SJCRH30 (cell line): ENCODE measurements at regions not wholly inside any gene's neighbourhood (a gene's known extent, or its start where the extent isn't known, plus 50 kb on each side); places are given as distances from the start of the nearest gene placed in this dataset.

ENCODE experiments used
- DNase-seq, 2 experiments: peaks; one replicate each; pipeline ENCODE4 v3.0.0-alpha.2; 2015 to 2020
- H3K27ac ChIP-seq: fragments of 250-450 bp; sonication (Bioruptor Pico); 2 replicates; pipeline ENCODE4 v1.5.1; 2020; ENCODE audit warnings: mild to moderate bottlenecking, moderate library complexity
- H3K27me3 ChIP-seq: fragments of 250-450 bp; sonication (Bioruptor Pico); 2 replicates; pipeline ENCODE4 v1.5.1; 2020; ENCODE audit warnings: mild to moderate bottlenecking, moderate library complexity
- H3K36me3 ChIP-seq: fragments of 250-450 bp; sonication (Bioruptor Pico); 2 replicates; pipeline ENCODE4 v1.5.1; 2020; ENCODE audit warnings: mild to moderate bottlenecking, moderate library complexity
- H3K4me1 ChIP-seq: fragments of 250-450 bp; sonication (Bioruptor Pico); 2 replicates; pipeline ENCODE4 v1.5.1; 2020; ENCODE audit warnings: mild to moderate bottlenecking, moderate library complexity
- H3K4me3 ChIP-seq: fragments of 250-450 bp; sonication (Bioruptor Pico); 2 replicates; pipeline ENCODE4 v1.5.1; 2020; ENCODE audit warnings: mild to moderate bottlenecking, moderate library complexity
- H3K9me3 ChIP-seq: fragments of 250-450 bp; sonication (Bioruptor Pico); replicated peaks from 2 replicates; pipeline ENCODE4 v1.5.1; 2020; ENCODE audit warnings: mild to moderate bottlenecking, moderate library complexity

DNA sequence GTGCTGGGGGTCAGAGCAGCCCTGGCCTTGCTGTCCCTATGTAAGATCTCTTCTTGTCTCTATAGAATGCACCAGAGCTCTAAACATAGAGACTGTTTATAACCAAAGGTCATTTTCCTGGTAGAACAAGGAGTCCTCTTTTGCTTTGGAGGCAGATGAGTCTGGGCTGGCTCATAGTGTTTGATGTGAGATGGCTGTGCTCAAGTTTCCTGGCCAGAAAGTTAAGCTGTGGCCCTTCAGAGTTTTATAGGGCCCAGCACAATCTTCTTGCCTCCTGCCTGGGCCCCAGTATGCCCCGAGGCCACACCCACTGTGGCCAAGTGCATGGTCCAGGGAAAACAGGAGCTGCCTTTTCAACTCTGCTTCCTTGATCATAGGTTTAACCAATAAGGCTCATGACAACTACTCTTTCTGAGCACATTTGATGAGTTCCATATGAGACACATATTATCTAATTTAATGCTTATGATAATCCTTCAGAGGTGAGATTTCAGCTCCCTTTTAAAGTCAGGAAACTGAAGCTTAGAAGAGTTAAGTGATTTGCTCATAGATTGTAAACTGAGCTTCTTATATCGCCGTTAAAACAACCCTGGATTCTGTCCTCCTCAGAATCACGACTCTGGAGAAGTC lies 66.3 kb downstream of the MYCN start:
- Histone ChIP-seq H3K27ac (peak overlapping the region; percentile 5; the same call in 1 of the 2 replicates), H3K4me1 (peaks cover 9% of the 10 kb centered on the region), H3K9me3 (peaks cover 4% of the 10 kb centered on the region; the same call in 1 of the 2 replicates), H3K36me3 (no peaks in the 10 kb centered on the region), H3K27me3 (no peaks in the 10 kb centered on the region), H3K4me3 (no peak overlapping the region)
- peak in 1 of 2 experiments; percentile 45 for DNase-seq

DNA sequence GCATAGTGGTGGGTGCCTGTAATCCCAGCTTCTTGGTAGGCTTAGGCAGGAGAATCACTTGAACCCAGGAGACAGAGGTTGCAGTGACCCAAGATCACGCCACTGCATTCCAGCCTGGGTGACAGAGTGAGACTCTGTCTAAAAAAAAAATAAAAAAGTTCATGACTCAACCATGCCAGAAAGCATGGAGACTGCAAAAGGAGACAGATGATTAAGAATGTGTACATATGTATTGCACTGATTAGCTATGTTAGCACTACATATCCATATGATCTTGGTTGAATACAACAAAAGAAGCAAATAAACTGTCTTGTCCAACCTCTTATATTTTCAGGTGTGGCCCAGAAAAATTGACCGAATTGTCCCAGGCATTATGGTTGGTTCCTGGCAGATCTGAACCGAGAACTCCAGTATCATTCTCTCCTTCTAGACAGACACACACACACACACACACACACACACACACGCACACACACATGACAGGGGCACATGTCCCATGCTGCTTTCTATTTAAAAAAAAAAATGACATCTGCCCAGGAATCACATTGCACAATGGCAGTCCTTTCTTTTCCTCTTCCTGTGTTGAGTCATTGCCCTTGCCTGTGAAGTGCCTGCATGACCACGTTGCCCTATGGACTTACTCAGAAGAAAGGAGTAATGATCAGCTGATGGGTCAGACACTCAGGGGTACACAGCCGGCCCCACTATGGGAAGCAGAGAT lies 65.6 kb downstream of the MYCN start:
- Histone ChIP-seq H3K27ac (peak overlapping the region; percentile 5; the same call in 1 of the 2 replicates), H3K4me3 (no peak overlapping the region), H3K27me3 (no peaks in the 10 kb centered on the region), H3K36me3 (no peaks in the 10 kb centered on the region), H3K9me3 (peaks cover 4% of the 10 kb centered on the region; the same call in 1 of the 2 replicates), H3K4me1 (peaks cover 9% of the 10 kb centered on the region)
- peak; percentile 55 to 70 for DNase-seq

DNA sequence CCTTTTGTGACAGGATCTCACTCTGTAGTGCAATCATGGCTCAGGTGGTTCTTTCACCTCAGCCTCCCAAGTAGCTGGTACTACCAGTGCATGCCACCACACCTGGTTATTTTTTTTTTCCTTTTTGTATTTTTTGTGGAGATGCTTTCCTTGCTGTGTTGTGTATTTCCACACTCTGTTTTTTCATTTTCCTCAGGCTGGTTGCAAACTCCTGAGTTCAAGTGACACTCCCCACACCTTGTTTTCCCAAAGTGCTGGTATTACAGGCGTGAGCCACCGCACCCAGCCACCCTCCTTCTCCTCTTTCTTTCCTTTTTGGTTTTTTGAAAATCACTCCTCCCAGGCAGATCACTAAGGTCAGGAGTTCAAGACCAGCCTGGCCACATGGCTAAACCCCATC lies 65.0 kb downstream of the MYCN start:
- DNase-seq, result no peak
- Histone ChIP-seq H3K27me3 (no peaks in the 10 kb centered on the region), H3K9me3 (peaks cover 4% of the 10 kb centered on the region; the same call in 1 of the 2 replicates)

DNA sequence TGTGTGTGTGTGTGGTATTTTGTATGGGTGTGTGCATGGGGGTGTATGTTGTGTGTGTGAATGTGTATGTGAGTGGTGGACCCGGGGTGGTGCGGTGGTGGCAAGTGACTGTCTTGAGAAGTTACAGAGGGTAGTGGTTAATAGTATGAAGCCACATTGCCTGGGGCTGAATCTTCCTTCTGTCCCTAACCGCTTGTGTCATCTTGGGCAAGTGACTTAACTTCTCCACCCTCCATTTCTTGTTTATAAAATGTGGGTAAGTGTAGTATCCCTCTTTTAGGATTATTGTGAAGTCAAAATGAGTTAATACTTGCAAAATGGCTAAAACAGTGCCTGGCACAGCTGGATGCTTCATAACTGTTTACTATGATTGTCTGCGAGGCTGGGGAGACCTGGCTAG lies 63.5 kb downstream of the MYCN start:
- DNase-seq, result no peak
- Histone ChIP-seq H3K27ac (no peak overlapping the region), H3K9me3 (peaks cover 4% of the 10 kb centered on the region; the same call in 1 of the 2 replicates), H3K4me1 (peaks cover 9% of the 10 kb centered on the region), H3K4me3 (no peak overlapping the region), H3K27me3 (no peaks in the 10 kb centered on the region), H3K36me3 (no peaks in the 10 kb centered on the region)

More for the DNA sequence above, 65.0 kb downstream of the MYCN start:
- Histone ChIP-seq H3K4me3 (no peak overlapping the region), H3K4me1 (peaks cover 9% of the 10 kb centered on the region), H3K36me3 (no peaks in the 10 kb centered on the region), H3K27ac (no peak overlapping the region)

DNA sequence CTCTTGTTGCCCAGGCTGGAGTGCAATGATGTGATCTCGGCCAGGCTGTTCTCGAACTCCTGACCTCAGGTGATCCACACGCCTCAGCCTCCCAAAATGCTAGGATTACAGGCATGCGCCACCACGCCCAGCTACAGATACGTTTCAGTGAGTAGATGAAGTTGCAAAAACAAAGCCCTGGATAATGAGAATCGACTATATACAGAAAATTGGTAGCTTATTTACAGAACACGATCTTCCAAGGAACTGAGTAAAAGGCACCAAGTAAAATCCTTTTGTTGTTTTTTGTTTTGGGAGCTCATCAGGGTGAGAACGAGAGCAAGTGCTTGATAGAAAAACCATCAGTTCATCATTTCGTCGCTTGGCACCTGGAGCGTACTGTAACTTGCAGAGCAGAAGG lies 62.8 kb downstream of the MYCN start:
- DNase-seq, result no peak
- Histone ChIP-seq H3K36me3 (no peaks in the 10 kb centered on the region), H3K9me3 (peaks cover 4% of the 10 kb centered on the region; the same call in 1 of the 2 replicates), H3K4me1 (peaks cover 9% of the 10 kb centered on the region), H3K4me3 (no peak overlapping the region), H3K27ac (no peak overlapping the region), H3K27me3 (no peaks in the 10 kb centered on the region)

DNA sequence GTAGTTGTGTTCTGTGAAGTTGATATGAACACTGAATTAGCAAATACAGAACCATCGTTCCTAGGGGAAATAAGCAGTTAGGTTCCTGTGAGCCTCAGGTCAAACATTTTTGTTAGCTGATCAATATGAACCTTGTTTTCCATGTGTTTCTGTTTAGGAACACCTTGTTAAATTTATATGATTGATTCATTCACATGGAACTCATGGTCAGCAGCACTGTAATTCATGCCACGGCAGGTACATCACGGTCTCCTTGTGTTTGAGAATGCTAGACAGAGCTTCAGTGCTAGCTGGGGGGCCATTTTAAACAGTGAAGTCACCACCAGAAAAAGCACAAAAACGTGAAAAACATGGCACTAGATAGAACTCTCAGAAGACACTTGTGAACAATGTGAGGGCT lies 62.2 kb downstream of the MYCN start:
- H3K27me3 ChIP-seq, result no peaks in the 10 kb centered on the region
- H3K9me3 ChIP-seq, result peaks cover 4% of the 10 kb centered on the region; the same call in 1 of the 2 replicates
- no peak overlapping the region for H3K27ac ChIP-seq
- no peak overlapping the region for H3K4me3 ChIP-seq
- H3K4me1 ChIP-seq, result peaks cover 9% of the 10 kb centered on the region
- no peaks in the 10 kb centered on the region for H3K36me3 ChIP-seq
- no peak for DNase-seq

DNA sequence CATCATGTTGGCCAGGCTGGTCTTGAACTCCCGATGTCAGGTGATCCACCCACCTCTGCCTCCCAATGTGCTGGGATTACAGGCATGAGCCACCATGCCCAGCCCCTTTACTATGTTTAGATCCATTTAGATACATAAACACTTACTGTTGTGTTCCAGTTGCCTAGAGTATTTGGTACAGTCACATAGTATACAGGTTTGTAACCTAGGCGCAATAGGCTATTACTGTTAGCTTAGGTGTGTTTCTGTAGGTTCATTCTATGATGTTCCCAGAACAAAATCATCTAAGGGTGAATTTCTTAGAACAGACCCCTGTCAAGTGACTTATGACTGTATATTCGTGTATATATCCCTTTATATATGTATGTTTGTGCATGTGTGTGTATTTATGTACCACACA lies 61.8 kb downstream of the MYCN start:
- no peak for DNase-seq
- H3K27me3 ChIP-seq, result no peaks in the 10 kb centered on the region
- H3K4me1 ChIP-seq, result peaks cover 12% of the 10 kb centered on the region
- peaks cover 4% of the 10 kb centered on the region; the same call in 1 of the 2 replicates for H3K9me3 ChIP-seq
- H3K36me3 ChIP-seq, result no peaks in the 10 kb centered on the region
- H3K4me3 ChIP-seq, result no peak overlapping the region
- no peak overlapping the region for H3K27ac ChIP-seq

DNA sequence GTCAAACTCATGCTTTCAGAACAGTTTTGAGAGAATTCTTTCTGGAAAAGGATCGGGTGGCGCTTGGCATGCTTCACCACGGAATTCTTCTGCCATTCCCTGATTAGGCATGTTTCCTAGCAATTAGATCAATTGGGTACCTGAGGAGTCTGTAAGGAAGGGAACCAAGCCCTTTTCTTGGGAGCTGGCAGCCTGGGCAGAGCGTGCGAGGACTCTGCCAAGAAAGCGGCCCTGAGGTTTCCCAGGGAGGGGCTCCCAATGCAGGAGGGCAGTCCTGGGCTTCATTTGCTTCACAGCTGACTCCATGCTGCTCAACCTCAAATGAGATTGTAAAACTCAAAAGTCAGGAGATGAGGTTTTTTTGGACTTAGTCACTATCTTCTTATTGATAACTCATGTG lies 60.3 kb downstream of the MYCN start:
- Histone ChIP-seq H3K27ac (no peak overlapping the region), H3K4me3 (no peak overlapping the region), H3K27me3 (no peaks in the 10 kb centered on the region), H3K4me1 (peaks cover 10% of the 10 kb centered on the region), H3K36me3 (no peaks in the 10 kb centered on the region), H3K9me3 (peaks cover 4% of the 10 kb centered on the region; the same call in 1 of the 2 replicates)
- no peak for DNase-seq

DNA sequence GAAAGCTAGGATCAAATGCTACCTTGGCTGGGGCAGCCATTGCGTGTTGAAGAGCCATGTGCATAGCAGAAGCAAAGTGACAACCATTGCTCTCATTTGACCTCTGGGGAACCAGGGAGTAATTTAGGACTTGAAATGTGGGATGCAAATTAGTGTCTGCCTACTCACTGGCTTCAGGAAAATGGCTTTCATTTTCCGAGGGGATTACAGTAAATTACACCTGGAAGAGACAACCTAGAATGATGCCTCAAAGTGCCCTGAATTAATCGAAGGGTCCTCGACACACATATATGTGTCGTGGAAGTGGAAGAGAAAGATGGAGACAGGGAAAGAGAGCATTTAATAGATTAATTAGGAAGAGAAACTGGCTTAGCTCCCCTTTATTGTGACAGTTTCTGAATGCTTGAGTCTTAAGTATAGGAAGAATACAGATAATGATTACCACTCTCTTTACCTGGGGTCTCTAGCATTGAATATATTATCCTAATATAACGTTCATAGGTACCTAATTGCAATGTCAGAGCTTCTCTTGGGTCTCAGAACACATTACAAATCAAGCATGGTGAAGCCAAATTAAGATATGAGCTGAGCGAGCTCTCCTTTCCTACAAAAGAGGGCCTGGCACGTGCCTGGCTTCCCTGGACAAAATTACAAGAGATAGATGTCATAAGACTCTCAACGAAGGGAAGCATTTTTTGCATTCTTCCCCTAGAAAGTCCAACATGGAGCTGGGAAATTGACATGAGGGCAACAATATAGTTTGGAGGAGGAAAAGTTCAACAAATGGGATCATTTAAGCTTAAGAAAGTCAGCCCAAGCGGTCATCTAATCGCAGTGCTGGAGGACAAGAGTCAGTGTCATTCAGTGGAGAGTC lies 59.5 kb downstream of the MYCN start:
- Histone ChIP-seq H3K36me3 (no peaks in the 10 kb centered on the region), H3K4me1 (peaks cover 12% of the 10 kb centered on the region), H3K27me3 (no peaks in the 10 kb centered on the region), H3K9me3 (peaks cover 4% of the 10 kb centered on the region; the same call in 1 of the 2 replicates), H3K4me3 (no peak overlapping the region), H3K27ac (no peak overlapping the region)
- DNase-seq, result no peak

DNA sequence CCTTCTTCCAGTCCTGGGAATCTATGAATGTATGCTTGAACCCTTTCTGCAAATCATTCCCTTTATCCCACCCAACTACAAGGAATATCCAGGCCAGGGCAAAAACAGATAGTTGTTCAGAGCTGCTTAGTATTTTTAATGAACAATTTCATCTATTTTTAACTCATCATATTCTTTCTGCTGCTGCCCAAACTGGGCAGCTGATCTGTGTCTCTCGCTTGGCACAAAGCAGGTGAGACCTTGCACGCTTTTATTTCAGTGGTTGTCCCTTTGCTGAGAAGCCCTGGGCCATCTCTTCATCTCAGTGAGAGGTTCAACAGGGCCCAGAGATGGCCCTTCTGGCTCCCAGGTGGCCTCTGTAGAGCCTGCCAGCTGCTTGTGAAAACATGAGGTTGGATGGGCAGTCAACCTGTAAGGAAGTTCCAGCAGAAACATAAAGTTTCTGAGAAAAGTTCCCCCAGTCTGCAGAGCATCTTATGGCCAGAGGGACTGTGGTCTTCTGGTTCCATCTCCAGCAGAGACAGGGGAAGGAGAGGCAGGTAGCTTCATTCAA lies 57.5 kb downstream of the MYCN start:
- Histone ChIP-seq H3K4me3 (no peak overlapping the region), H3K4me1 (peaks cover 29% of the 10 kb centered on the region), H3K27me3 (no peaks in the 10 kb centered on the region), H3K27ac (no peak overlapping the region), H3K9me3 (peaks cover 4% of the 10 kb centered on the region; the same call in 1 of the 2 replicates), H3K36me3 (no peaks in the 10 kb centered on the region)
- DNase-seq, result no peak

DNA sequence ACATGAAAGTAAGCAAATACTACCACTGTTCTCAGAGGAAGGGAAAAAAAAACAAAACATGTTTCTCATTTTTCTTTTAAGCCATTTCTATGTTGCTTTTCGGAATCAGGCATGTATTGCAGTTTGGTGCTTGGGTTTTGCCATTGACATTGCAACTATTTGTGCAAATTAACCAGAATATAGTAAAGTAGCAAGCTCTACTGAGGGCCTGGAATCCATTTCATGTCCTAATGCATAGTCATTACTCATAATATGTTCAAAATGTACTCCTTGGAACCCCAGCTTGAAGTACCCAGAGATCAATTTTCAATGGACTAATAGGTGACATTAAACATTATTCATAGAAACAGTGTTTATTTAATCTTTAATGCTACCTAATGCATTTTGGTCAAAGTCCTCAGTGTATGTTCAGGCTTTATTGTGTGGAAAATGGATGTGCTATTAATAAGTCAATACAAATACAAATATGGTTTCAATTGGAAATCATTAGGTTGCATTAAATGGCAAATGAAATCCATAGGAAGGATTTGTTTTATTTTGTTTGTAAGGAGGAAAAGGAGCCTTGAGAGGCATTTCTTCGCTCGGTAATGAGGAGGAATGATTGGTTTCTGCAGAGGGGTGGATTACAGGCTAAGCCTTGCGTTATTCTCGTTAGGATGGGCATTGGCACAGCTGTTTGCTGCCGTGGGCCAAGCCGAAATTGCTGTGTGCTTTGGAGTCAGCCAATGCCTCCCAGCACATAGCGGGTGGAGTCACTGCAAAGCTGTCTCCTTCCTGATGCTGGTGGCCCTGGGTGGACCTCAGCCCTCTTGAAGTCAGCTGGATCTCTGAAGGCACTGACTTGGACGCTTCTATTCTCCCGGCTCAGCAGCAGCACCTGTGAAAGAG lies 56.4 kb downstream of the MYCN start:
- peak; percentile 53 to 72 for DNase-seq
- peaks cover 37% of the 10 kb centered on the region for H3K4me1 ChIP-seq
- H3K27ac ChIP-seq, result no peak overlapping the region
- H3K27me3 ChIP-seq, result no peaks in the 10 kb centered on the region
- H3K4me3 ChIP-seq, result no peak overlapping the region
- no peaks in the 10 kb centered on the region for H3K36me3 ChIP-seq
- no peaks in the 10 kb centered on the region for H3K9me3 ChIP-seq
